NOMO-1 (cell line): ENCODE measurements at regions not wholly inside any gene's neighbourhood (a gene's known extent, or its start where the extent isn't known, plus 50 kb on each side); places are given as distances from the start of the nearest gene placed in this dataset.

Source experiments
- DNase-seq, 2 experiments: peaks; one replicate each; lab custom pipeline; 2025; ENCODE audit not compliant: unreplicated experiment in 2 of 2; lab: John Stamatoyannopoulos, UW

GRCh38 chr1:231108516-231109302, 53.1 kb upstream of the TRIM67 start:
- no peak for DNase-seq

GRCh38 chr1:231107600-231108326, 54.1 kb upstream of the TRIM67 start:
- no peak for DNase-seq

- DNase-seq: no peak
Measured at GRCh38 chr1:231107151-231107550, 54.7 kb upstream of the TRIM67 start.

GRCh38 chr1:231106347-231106746, 55.5 kb upstream of the TRIM67 start:
- DNase-seq: no peak

GRCh38 chr1:231104917-231105316, 56.9 kb upstream of the TRIM67 start:
- DNase-seq: no peak

GRCh38 chr1:231103961-231104360, 57.9 kb upstream of the TRIM67 start:
- no peak for DNase-seq

- DNase-seq: no peak
Measured at GRCh38 chr1:231099996-231100767, 60.1 kb upstream of the FAM89A start.

- no peak for DNase-seq
Measured at GRCh38 chr1:231099311-231099710, 59.3 kb upstream of the FAM89A start.

- DNase-seq: no peak
Measured at GRCh38 chr1:231095595-231095994, 55.5 kb upstream of the FAM89A start.

- DNase-seq: no peak
Measured at GRCh38 chr1:231094421-231094820, 54.4 kb upstream of the FAM89A start.

- DNase-seq: peak in 1 of 2 experiments; percentile 25
Measured at GRCh38 chr1:231093156-231093922, 53.3 kb upstream of the FAM89A start.

- no peak for DNase-seq
Measured at GRCh38 chr1:231092380-231092779, 52.3 kb upstream of the FAM89A start.

GRCh38 chr1:231091831-231092301, 51.8 kb upstream of the FAM89A start:
- peak; percentile 40 for DNase-seq

- DNase-seq: no peak
Measured at GRCh38 chr1:231091415-231091814, 51.4 kb upstream of the FAM89A start.
